K562 (cell line): ENCODE measurements at regions not wholly inside any gene's neighbourhood (a gene's known extent, or its start where the extent isn't known, plus 50 kb on each side); places are given as distances from the start of the nearest gene placed in this dataset.
A peak's percentile ranks its signal among the peaks of the same experiment; 100 is the strongest.

Source experiments
- ATAC-seq: fragments of 200-7000 bp; cut with Tn5 transposase; 3 replicates; pipeline ENCODE4 v1.9.1; 2020; ENCODE audit warnings: moderate library complexity
- BruUV-seq: library from RNA; stranded (reverse); fragments of 400-500 nt; replicated peaks from 2 replicates; lab custom pipeline; 2021; lab: Mats Ljungman, UMichigan
- CTCF ChIA-PET: fragments of 300-600 bp; formaldehyde crosslinking; extraction: SDS; loops from one replicate; lab custom pipeline; 2021; ENCODE audit warnings: low intra/inter-chr PET ratio; lab: Yijun Ruan, JAX
- POLR2A ChIA-PET: fragments of 300-600, 350-650 bp; sonication (Branson Sonifier 250); formaldehyde crosslinking; extraction: SDS; loops from one replicate; lab custom pipeline; 2021; ENCODE audit warnings: antibody characterized with exemption, inconsistent platforms; lab: Yijun Ruan, JAX
- DNase-seq, 4 experiments: peaks; one replicate each; pipeline versions ENCODE4 v3.0.0 to v3.0.0-alpha.2; 2011 to 2018; ENCODE audit warnings: low spot score in 3 of 4, mixed read lengths in 3 of 4; ENCODE audit errors: extremely low read depth in 1 of 4
- FAIRE-seq: peaks from 2 replicates; lab custom pipeline; 2011; peaks lifted over from hg19 to GRCh38; lab: Jason Lieb, UNC
- H2AFZ ChIP-seq: 2 replicates; pipeline ENCODE4 v1.6.0; 2011; ENCODE audit warnings: low read depth, low read length, control low read depth, inconsistent platforms
- H3K27ac ChIP-seq: fragments of 200-600 bp; 3 replicates; pipeline ENCODE4 v1.8.0; 2011; ENCODE audit warnings: low read depth, mild to moderate bottlenecking, control low read depth, inconsistent platforms, low read length, moderate library complexity, mixed read lengths; ENCODE audit errors: extremely low read depth
- H3K27me3 ChIP-seq, 2 experiments: fragments of 300-600 bp in 1 of 2; 2 replicates in 1 of 2; 3 replicates in 1 of 2; pipeline versions ENCODE4 v1.6.0 to v1.8.0; 2011; ENCODE audit warnings: inconsistent platforms in 2 of 2, low read length in 2 of 2, mild to moderate bottlenecking in 1 of 2, mixed read lengths in 1 of 2, moderate library complexity in 1 of 2; ENCODE audit not compliant: control insufficient read depth in 2 of 2, insufficient read depth in 2 of 2
- H3K36me3 ChIP-seq: fragments of 300-600 bp; 3 replicates; pipeline ENCODE4 v1.8.0; 2011; ENCODE audit warnings: mild to moderate bottlenecking, low read length, inconsistent platforms; ENCODE audit not compliant: control insufficient read depth, insufficient read depth
- H3K4me1 ChIP-seq, 2 experiments: fragments of 200-600 bp in 1 of 2; replicated peaks in 1 of 2; 2 replicates in 1 of 2; 3 replicates in 1 of 2; pipeline versions ENCODE4 v1.5.1 to v1.8.0; 2011; ENCODE audit warnings: inconsistent platforms in 2 of 2, low read length in 2 of 2, mild to moderate bottlenecking in 1 of 2, mixed read lengths in 1 of 2, moderate library complexity in 1 of 2; ENCODE audit not compliant: control insufficient read depth in 2 of 2, insufficient read depth in 2 of 2
- H3K4me2 ChIP-seq: 2 replicates; pipeline ENCODE4 v1.6.1; 2011; ENCODE audit warnings: low read length, control low read depth, inconsistent platforms, mixed read lengths; ENCODE audit not compliant: insufficient read depth
- H3K4me3 ChIP-seq: fragments of 200-600 bp; sonication (generic), shearing (Covaris generic); 2 replicates; pipeline ENCODE4 v1.5.1; 2016; ENCODE audit warnings: control low read depth, inconsistent platforms
- H3K79me2 ChIP-seq: fragments of 200-600 bp; 3 replicates; pipeline ENCODE4 v1.8.0; 2011; ENCODE audit warnings: low read length, inconsistent platforms; ENCODE audit not compliant: control insufficient read depth, insufficient read depth
- H3K9ac ChIP-seq, 2 experiments: 2 replicates each; pipeline versions ENCODE4 v1.6.0 to v1.6.1; 2011; ENCODE audit warnings: low read depth in 2 of 2, low read length in 2 of 2, control low read depth in 1 of 2, inconsistent platforms in 1 of 2, mild to moderate bottlenecking in 1 of 2, mixed read lengths in 1 of 2; ENCODE audit not compliant: insufficient read depth in 1 of 2
- H3K9me1 ChIP-seq: one replicate; pipeline ENCODE4 v1.6.0; 2011; ENCODE audit warnings: inconsistent platforms, mild to moderate bottlenecking, low read length, moderate library complexity; ENCODE audit not compliant: control insufficient read depth, insufficient read depth
- H3K9me3 ChIP-seq: replicated peaks from 2 replicates; pipeline ENCODE4 v1.5.1; 2011; ENCODE audit warnings: low read depth, low read length, inconsistent platforms; ENCODE audit not compliant: control insufficient read depth, insufficient read depth
- H4K20me1 ChIP-seq: replicated peaks from 2 replicates; pipeline ENCODE4 v1.6.1; 2011; ENCODE audit warnings: low read length, inconsistent platforms, mixed read lengths; ENCODE audit not compliant: control insufficient read depth, insufficient read depth
- ATF4 ChIP-seq: fragments of 450-650 bp; formaldehyde crosslinking; IDR thresholded peaks from 2 replicates; pipeline ENCODE4 v1.4.0; 2022; ENCODE audit warnings: mild to moderate bottlenecking, moderate library complexity
- BRF1 ChIP-seq: IDR thresholded peaks from 3 replicates; pipeline ENCODE4 v1.6.1; 2011; ENCODE audit warnings: borderline replicate concordance, mild to moderate bottlenecking; ENCODE audit not compliant: insufficient read length; ENCODE audit errors: extremely low read depth
- CBX1 ChIP-seq: sonication (generic); IDR thresholded peaks from 2 replicates; pipeline ENCODE4 v1.6.1; 2016; ENCODE audit warnings: antibody characterized with exemption, low read depth, mild to moderate bottlenecking
- CBX8 ChIP-seq: fragments of 200-600 bp; sonication (generic); IDR thresholded peaks from 2 replicates; pipeline ENCODE4 v1.6.1; 2012; ENCODE audit warnings: borderline replicate concordance, mixed run types, low read depth, mild to moderate bottlenecking, moderate library complexity, mixed read lengths, low read length, control low read depth, inconsistent platforms; ENCODE audit not compliant: poor library complexity, severe bottlenecking; ENCODE audit errors: extremely low read depth
- CLOCK ChIP-seq: fragments of 250-450 bp; sonication (Bioruptor Pico); IDR thresholded peaks from 2 replicates; pipeline ENCODE4 v1.4.0; 2020; ENCODE audit warnings: mild to moderate bottlenecking, moderate library complexity, borderline replicate concordance
- E2F8 ChIP-seq: fragments of 450-650 bp; IDR thresholded peaks from 2 replicates; pipeline ENCODE4 v1.7.1; 2018; ENCODE audit warnings: mild to moderate bottlenecking, low read depth; ENCODE audit not compliant: partially characterized antibody
- HNRNPL ChIP-seq: fragments of 200-400 bp; formaldehyde crosslinking; IDR thresholded peaks from 2 replicates; pipeline ENCODE4 v1.6.1; 2017; ENCODE audit warnings: low read depth, mild to moderate bottlenecking, low read length
- ILK ChIP-seq: fragments of 450-650 bp; IDR thresholded peaks from 2 replicates; pipeline ENCODE4 v1.6.1; 2016; ENCODE audit warnings: missing genetic modification characterization, low read depth, mild to moderate bottlenecking, missing compliant biosample characterization, moderate library complexity, borderline replicate concordance
- MNT ChIP-seq, 2 experiments: fragments of 450-650 bp; conservative IDR thresholded peaks; 2 replicates each; pipeline ENCODE4 v1.6.1; 2017; ENCODE audit warnings: mild to moderate bottlenecking in 2 of 2, moderate library complexity in 2 of 2
- NCOR1 ChIP-seq: fragments of 450-650 bp; IDR thresholded peaks from 2 replicates; pipeline ENCODE4 v1.6.1; 2016; ENCODE audit warnings: mild to moderate bottlenecking, moderate library complexity
- PURB ChIP-seq: sonication (generic); formaldehyde crosslinking; IDR thresholded peaks from 2 replicates; pipeline ENCODE4 v1.9.0; 2021; ENCODE audit warnings: low read depth, mild to moderate bottlenecking, missing genetic modification reagents
- TEAD4 ChIP-seq, 2 experiments: sonication (generic) in 1 of 2; formaldehyde crosslinking in 1 of 2; IDR thresholded peaks; 2 replicates each; pipeline versions ENCODE4 v1.6.1 to v1.8.0; 2012 to 2022; ENCODE audit warnings: borderline replicate concordance in 1 of 2, inconsistent platforms in 1 of 2, low read length in 1 of 2, mild to moderate bottlenecking in 1 of 2, missing genetic modification reagents in 1 of 2
- ZFPM2 ChIP-seq: fragments of 250-450 bp; sonication (Bioruptor Pico); IDR thresholded peaks from 2 replicates; pipeline ENCODE4 v1.5.1; 2022; ENCODE audit warnings: mild to moderate bottlenecking
- ZNF316 ChIP-seq: fragments of 450-650 bp; IDR thresholded peaks from 2 replicates; pipeline ENCODE4 v1.6.1; 2016
- ZNF766 ChIP-seq: fragments of 200-800 bp; sonication (Bioruptor generic); conservative IDR thresholded peaks from 2 replicates; pipeline ENCODE4 v1.6.1; 2016; ENCODE audit warnings: missing genetic modification characterization, missing compliant biosample characterization
- WGBS: fragments of 100-300 bp; shearing (Covaris generic); methylation state at CpG from one replicate; pipeline ENCODE4 v1.1.6; 2016; ENCODE audit warnings: low coverage, mixed read lengths; ENCODE audit not compliant: insufficient coverage; ENCODE audit errors: missing lambda C conversion rate; 5-methylcytosine and 5-hydroxymethylcytosine counted together
- in situ Hi-C: fragments of 300-500 bp; cut with MboI; formaldehyde crosslinking; loops from 4 replicates; pipeline ENCODE4 v1.15.0; 2018; ENCODE audit warnings: inconsistent platforms, mixed read lengths
- intact Hi-C: fragments of 100-400 bp; cut with micrococcal nuclease; formaldehyde crosslinking; loops from 2 replicates; pipeline ENCODE4 v1.14.2; 2022

GRCh38 chr2:116491292-116491691, 1323.2 kb upstream of the DDX18 start:
- WGBS = 0% methylated on average over 10 of the region's 11 CpGs
- H3K9me3 ChIP-seq = 0 out of 2 replicates have a peak, but pooled peaks cover 1% of the 10 kb centered on the region
- no peak for FAIRE-seq
- TF ChIP-seq E2F8 (no peak), ZNF766 (CRISPR knock-in tag) (no peak), ZFPM2 (CRISPR knock-in tag) (no peak), ILK (tag) (no peak), BRF1 (no peak), CBX1 (no peak), ATF4 (CRISPR knock-in tag) (no peak), NCOR1 (no peak), TEAD4 (IDR thresholded peaks at IDR 0.05; ENCODE audit: low read length) (no peak), TEAD4 (CRISPR knock-in tag; IDR thresholded peaks at IDR 0.05; ENCODE audit: borderline replicate concordance) (no peak), ZNF316 (peak; percentile 93), PURB (CRISPR knock-in tag) (no peak), CLOCK (CRISPR knock-in tag) (no peak), CBX8 (no peak), MNT (conservative IDR thresholded peaks at IDR 0.05) (no peak), HNRNPL (no peak)

More at GRCh38 chr2:116491292-116491691, 1323.2 kb upstream of the DDX18 start:
- no peaks in the 10 kb centered on the region for H3K79me2 ChIP-seq
- H3K4me3 ChIP-seq = no peak overlapping the region
- H3K9me1 ChIP-seq = no peaks in the 10 kb centered on the region
- in situ Hi-C loops = no loop called here
- CTCF ChIA-PET = no interaction called here
- no peak for DNase-seq
- no peak for ATAC-seq
- BruUV-seq = no TSS peak
- no peak overlapping the region for H3K9ac ChIP-seq
- H2AFZ ChIP-seq = no peak overlapping the region
- H3K27ac ChIP-seq = no peak overlapping the region
- no peak overlapping the region for H3K4me2 ChIP-seq
- H3K36me3 ChIP-seq = no peaks in the 10 kb centered on the region
- intact Hi-C loops = no loop called here
- no peaks in the 10 kb centered on the region for H4K20me1 ChIP-seq
- no peaks in the 10 kb centered on the region for H3K4me1 ChIP-seq
- POLR2A ChIA-PET = no interaction called here
- H3K27me3 ChIP-seq = no peaks in the 10 kb centered on the region
